SK-N-SH (cell line): ENCODE measurements at regions not wholly inside any gene's neighbourhood (a gene's known extent, or its start where the extent isn't known, plus 50 kb on each side); places are given as distances from the start of the nearest gene placed in this dataset.

Experiments
- CTCF ChIA-PET: fragments of 300-600, 350-600 bp; formaldehyde crosslinking; extraction: SDS; loops from one replicate; lab custom pipeline; 2021; lab: Yijun Ruan, JAX
- POLR2A ChIA-PET: fragments of 350-600 bp; sonication (Branson Sonifier 250); formaldehyde crosslinking; extraction: SDS; loops from one replicate; lab custom pipeline; 2020; ENCODE audit warnings: antibody characterized with exemption, inconsistent platforms; lab: Yijun Ruan, JAX
- DNase-seq: peaks from one replicate; pipeline ENCODE4 v3.0.0; 2012
- H2AFZ ChIP-seq: fragments of 200-600 bp; sonication (generic); 2 replicates; pipeline ENCODE4 v1.8.1; 2016; ENCODE audit warnings: antibody characterized with exemption, mild to moderate bottlenecking, low read depth
- H3F3A ChIP-seq: fragments of 200-600 bp; sonication (generic); replicated peaks from 2 replicates; pipeline ENCODE3; 2016; ENCODE audit warnings: antibody characterized with exemption, mild to moderate bottlenecking; ENCODE audit not compliant: insufficient read depth
- H3K27ac ChIP-seq, 2 experiments: fragments of 200-500 bp in 1 of 2; fragments of 200-600 bp in 1 of 2; sonication (Bioruptor generic) in 1 of 2; sonication (generic), shearing (Covaris generic) in 1 of 2; 2 replicates each; pipeline versions ENCODE4 v1.5.1 to v1.6.1; 2014 to 2016; ENCODE audit warnings: low read depth in 2 of 2, inconsistent platforms in 1 of 2, low read length in 1 of 2, mild to moderate bottlenecking in 1 of 2, mixed read lengths in 1 of 2
- H3K27me3 ChIP-seq: fragments of 200-600 bp; sonication (generic), shearing (Covaris generic); 2 replicates; pipeline ENCODE4 v1.6.1; 2016; ENCODE audit warnings: mixed run types; ENCODE audit not compliant: insufficient read depth
- H3K36me3 ChIP-seq, 2 experiments: fragments of 200-500 bp in 1 of 2; fragments of 200-600 bp in 1 of 2; sonication (Bioruptor generic) in 1 of 2; sonication (generic) in 1 of 2; replicated peaks in 1 of 2; 2 replicates each; pipeline versions ENCODE3 to v1.5.1; 2014 to 2016; ENCODE audit warnings: low read length in 1 of 2, mild to moderate bottlenecking in 1 of 2; ENCODE audit not compliant: insufficient read depth in 2 of 2, control insufficient read depth in 1 of 2
- H3K4me1 ChIP-seq, 2 experiments: fragments of 200-500 bp in 1 of 2; fragments of 200-600 bp in 1 of 2; sonication (Bioruptor generic) in 1 of 2; sonication (generic), shearing (Covaris generic) in 1 of 2; 2 replicates each; pipeline versions ENCODE4 v1.5.1 to v1.6.1; 2014 to 2016; ENCODE audit warnings: low read depth in 1 of 2, low read length in 1 of 2, mixed run types in 1 of 2; ENCODE audit not compliant: insufficient read depth in 2 of 2, control insufficient read depth in 1 of 2
- H3K4me2 ChIP-seq: fragments of 200-600 bp; sonication (generic), shearing (Covaris generic); 2 replicates; pipeline ENCODE4 v1.6.1; 2017; ENCODE audit warnings: mixed run types
- H3K4me3 ChIP-seq, 2 experiments: fragments of 200-500 bp in 1 of 2; fragments of 200-600 bp in 1 of 2; sonication (Bioruptor generic) in 1 of 2; sonication (generic), shearing (Covaris generic) in 1 of 2; 2 replicates each; pipeline versions ENCODE4 v1.5.1 to v1.8.1; 2014 to 2016; ENCODE audit warnings: low read depth in 2 of 2, inconsistent platforms in 1 of 2, low read length in 1 of 2, mild to moderate bottlenecking in 1 of 2, mixed read lengths in 1 of 2, moderate library complexity in 1 of 2
- H3K79me2 ChIP-seq: fragments of 200-600 bp; sonication (generic); 2 replicates; pipeline ENCODE4 v1.8.1; 2017; ENCODE audit warnings: mild to moderate bottlenecking; ENCODE audit not compliant: insufficient read depth
- H3K9ac ChIP-seq: fragments of 200-600 bp; sonication (generic); 2 replicates; pipeline ENCODE4 v1.6.1; 2017; ENCODE audit warnings: mixed run types
- H3K9me2 ChIP-seq: fragments of 200-600 bp; sonication (generic); 2 replicates; pipeline ENCODE4 v1.6.1; 2017; ENCODE audit warnings: mixed run types
- H3K9me3 ChIP-seq: fragments of 200-600 bp; sonication (generic); 2 replicates; pipeline ENCODE4 v1.6.1; 2017; ENCODE audit warnings: mixed run types, mild to moderate bottlenecking, moderate library complexity
- H4K20me1 ChIP-seq: fragments of 200-600 bp; sonication (generic); 2 replicates; pipeline ENCODE4 v1.6.1; 2017; ENCODE audit warnings: mild to moderate bottlenecking, mixed run types; ENCODE audit not compliant: insufficient read depth
- CHD2 ChIP-seq: fragments of 150-350 bp; IDR thresholded peaks from 2 replicates; pipeline ENCODE4 v1.6.1; 2018; ENCODE audit warnings: low read length; ENCODE audit not compliant: partially characterized antibody
- CTCF ChIP-seq: fragments of 200-600 bp; sonication (generic); IDR thresholded peaks from 2 replicates; pipeline ENCODE4 v1.6.1; 2017; ENCODE audit warnings: antibody characterized with exemption, mild to moderate bottlenecking, moderate library complexity
- ELF1 ChIP-seq: IDR thresholded peaks from 2 replicates; pipeline ENCODE4 v1.4.0; 2012
- EP300 ChIP-seq, 2 experiments: IDR thresholded peaks; 2 replicates each; pipeline versions ENCODE4 v1.4.0 to v1.6.1; 2012; ENCODE audit warnings: borderline replicate concordance in 1 of 2, low read depth in 1 of 2, low read length in 1 of 2
- EZH2phosphoT487 ChIP-seq: fragments of 200-600 bp; sonication (generic); IDR thresholded peaks from 2 replicates; pipeline ENCODE4 v1.6.1; 2017; ENCODE audit warnings: low read depth, mixed run types, mild to moderate bottlenecking, antibody characterized with exemption, moderate library complexity, borderline replicate concordance
- FOSL2 ChIP-seq: IDR thresholded peaks from 2 replicates; pipeline ENCODE4 v1.4.0; 2012; ENCODE audit warnings: low read depth, mild to moderate bottlenecking, moderate library complexity, borderline replicate concordance
- FOXJ3 ChIP-seq: sonication (generic); formaldehyde crosslinking; IDR thresholded peaks from 2 replicates; pipeline ENCODE4 v1.5.1; 2020; ENCODE audit warnings: mild to moderate bottlenecking, missing genetic modification reagents
- GATA2 ChIP-seq: sonication (generic); formaldehyde crosslinking; IDR thresholded peaks from 2 replicates; pipeline ENCODE4 v1.5.0; 2020; ENCODE audit warnings: mild to moderate bottlenecking, missing genetic modification reagents
- IRF3 ChIP-seq: fragments of 150-350 bp; IDR thresholded peaks from 2 replicates; pipeline ENCODE4 v1.6.1; 2016; ENCODE audit warnings: mild to moderate bottlenecking, low read depth, low read length
- JUND ChIP-seq: IDR thresholded peaks from 2 replicates; pipeline ENCODE4 v1.4.0; 2012
- NRF1 ChIP-seq: IDR thresholded peaks from 2 replicates; pipeline ENCODE4 v1.6.1; 2012; ENCODE audit warnings: low read depth, mild to moderate bottlenecking, low read length
- RAD21 ChIP-seq: IDR thresholded peaks from 2 replicates; pipeline ENCODE4 v1.6.1; 2012; ENCODE audit warnings: mild to moderate bottlenecking, low read length
- REST ChIP-seq: IDR thresholded peaks from 2 replicates; pipeline ENCODE4 v1.6.1; 2012; ENCODE audit warnings: mild to moderate bottlenecking, low read depth, low read length, moderate library complexity
- RFX5 ChIP-seq: IDR thresholded peaks from 2 replicates; pipeline ENCODE4 v1.6.1; 2012; ENCODE audit warnings: mild to moderate bottlenecking, improper control_type of control experiment, low read length
- SIN3A ChIP-seq: IDR thresholded peaks from 2 replicates; pipeline ENCODE4 v1.6.1; 2012; ENCODE audit warnings: low read depth, mild to moderate bottlenecking, low read length, moderate library complexity, borderline replicate concordance
- SMC3 ChIP-seq: IDR thresholded peaks from 2 replicates; pipeline ENCODE4 v1.6.1; 2012; ENCODE audit warnings: low read depth, low read length, improper control_type of control experiment
- TAF1 ChIP-seq: IDR thresholded peaks from 2 replicates; pipeline ENCODE4 v1.6.1; 2012; ENCODE audit warnings: low read depth, mild to moderate bottlenecking, low read length, moderate library complexity, borderline replicate concordance
- TCF12 ChIP-seq: IDR thresholded peaks from 2 replicates; pipeline ENCODE4 v1.4.0; 2012
- USF2 ChIP-seq: fragments of 150-350 bp; IDR thresholded peaks from 2 replicates; pipeline ENCODE4 v1.6.1; 2017; ENCODE audit warnings: antibody characterized with exemption, low read length, low read depth, borderline replicate concordance
- WGBS: methylation state at CpG from one replicate; pipeline ENCODE4 v1.1.6; 2017; ENCODE audit warnings: low lambda C conversion rate; 5-methylcytosine and 5-hydroxymethylcytosine counted together

GRCh38 chr15:35751413-35752133 is 205.6 kb upstream of the DPH6 start:
- POLR2A ChIA-PET: no interaction called here
- H3K9me3 ChIP-seq: no peaks in the 10 kb centered on the region
- no peaks in the 10 kb centered on the region for H4K20me1 ChIP-seq

More at GRCh38 chr15:35751413-35752133, 205.6 kb upstream of the DPH6 start:
- no peak for TF ChIP-seq REST
- no peak for TF ChIP-seq GATA2
- no peak for TF ChIP-seq IRF3
- TF ChIP-seq USF2: no peak
- TF ChIP-seq FOSL2: no peak
- no peak for TF ChIP-seq ELF1
- no peak for TF ChIP-seq EZH2phosphoT487
- TF ChIP-seq RFX5: 0 out of 2 replicates have a peak, but pooled peaks have one; percentile 13
- TF ChIP-seq CTCF: peak; percentile 84
- no peak for TF ChIP-seq TCF12
- no peak for TF ChIP-seq FOXJ3 (CRISPR knock-in tag)
- no peak for TF ChIP-seq JUND
- no peak for TF ChIP-seq SIN3A
- TF ChIP-seq TAF1: no peak
- peak; percentile 79 for TF ChIP-seq SMC3
- no peak; a peak in 1 of 4 replicates for TF ChIP-seq EP300 (IDR thresholded peaks at IDR 0.05; ENCODE audit: borderline replicate concordance in 1 of 2, low read depth in 1 of 2, low read length in 1 of 2)
- TF ChIP-seq RAD21: peak; percentile 93
- TF ChIP-seq NRF1: no peak
- peak; percentile 16 for TF ChIP-seq CHD2
- Histone ChIP-seq H3K4me2 (no peak overlapping the region), H2AFZ (peak overlapping the region; percentile 31; the same call in 1 of the 2 replicates), H3K4me3 (no peak overlapping the region; a peak in 1 of 4 replicates), H3K79me2 (no peaks in the 10 kb centered on the region), H3K27me3 (no peaks in the 10 kb centered on the region), H3K9ac (no peak overlapping the region), H3K4me1 (peaks cover 0 to 19% of the 10 kb centered on the region in 2 experiments; a peak in 3 of 4 replicates), H3K9me2 (no peaks in the 10 kb centered on the region), H3K27ac (no peak overlapping the region; a peak in 1 of 4 replicates), H3F3A (no peaks in the 10 kb centered on the region), H3K36me3 (no peaks in the 10 kb centered on the region)
- CTCF ChIA-PET: interaction anchor here (0.6 to 4.1 kb wide), 75 partner anchors 10 to 1382 kb away, joined by 3 to 24 read pairs (median 3); no protein-coding TSS in a partner anchor
- peak; percentile 55 for DNase-seq
- 29% methylated on average over 14 of the region's 14 CpGs for WGBS
